GM12864 (cell line): ENCODE measurements at regions not wholly inside any gene's neighbourhood (a gene's known extent, or its start where the extent isn't known, plus 50 kb on each side); places are given as distances from the start of the nearest gene placed in this dataset.

Experiments used
- DNase-seq: peaks from one replicate; pipeline ENCODE4 v3.0.0-alpha.2; 2011; ENCODE audit warnings: low read depth
- H3K4me3 ChIP-seq: 2 replicates; pipeline ENCODE4 v1.5.1; 2011; ENCODE audit warnings: mild to moderate bottlenecking, low read depth, low read length, control low read depth
- TF ChIP-seq, protein P1 (sequence below): IDR thresholded peaks from 2 replicates; pipeline ENCODE4 v1.5.1; 2011; ENCODE audit warnings: low read depth, mild to moderate bottlenecking, moderate library complexity, low read length, control low read depth, inconsistent platforms; ENCODE audit errors: missing control alignments

- no peak for DNase-seq
- no peak overlapping the region for H3K4me3 ChIP-seq
- TF ChIP-seq, protein P1, sequence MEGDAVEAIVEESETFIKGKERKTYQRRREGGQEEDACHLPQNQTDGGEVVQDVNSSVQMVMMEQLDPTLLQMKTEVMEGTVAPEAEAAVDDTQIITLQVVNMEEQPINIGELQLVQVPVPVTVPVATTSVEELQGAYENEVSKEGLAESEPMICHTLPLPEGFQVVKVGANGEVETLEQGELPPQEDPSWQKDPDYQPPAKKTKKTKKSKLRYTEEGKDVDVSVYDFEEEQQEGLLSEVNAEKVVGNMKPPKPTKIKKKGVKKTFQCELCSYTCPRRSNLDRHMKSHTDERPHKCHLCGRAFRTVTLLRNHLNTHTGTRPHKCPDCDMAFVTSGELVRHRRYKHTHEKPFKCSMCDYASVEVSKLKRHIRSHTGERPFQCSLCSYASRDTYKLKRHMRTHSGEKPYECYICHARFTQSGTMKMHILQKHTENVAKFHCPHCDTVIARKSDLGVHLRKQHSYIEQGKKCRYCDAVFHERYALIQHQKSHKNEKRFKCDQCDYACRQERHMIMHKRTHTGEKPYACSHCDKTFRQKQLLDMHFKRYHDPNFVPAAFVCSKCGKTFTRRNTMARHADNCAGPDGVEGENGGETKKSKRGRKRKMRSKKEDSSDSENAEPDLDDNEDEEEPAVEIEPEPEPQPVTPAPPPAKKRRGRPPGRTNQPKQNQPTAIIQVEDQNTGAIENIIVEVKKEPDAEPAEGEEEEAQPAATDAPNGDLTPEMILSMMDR, result no peak
Observed at GRCh38 chr14:98716133-98716532, 555.9 kb downstream of the BCL11B start.

- no peak for DNase-seq
- TF ChIP-seq, protein P1, result no peak
- no peak overlapping the region for H3K4me3 ChIP-seq
Observed at GRCh38 chr14:98721061-98721460, 550.9 kb downstream of the BCL11B start.

DNA sequence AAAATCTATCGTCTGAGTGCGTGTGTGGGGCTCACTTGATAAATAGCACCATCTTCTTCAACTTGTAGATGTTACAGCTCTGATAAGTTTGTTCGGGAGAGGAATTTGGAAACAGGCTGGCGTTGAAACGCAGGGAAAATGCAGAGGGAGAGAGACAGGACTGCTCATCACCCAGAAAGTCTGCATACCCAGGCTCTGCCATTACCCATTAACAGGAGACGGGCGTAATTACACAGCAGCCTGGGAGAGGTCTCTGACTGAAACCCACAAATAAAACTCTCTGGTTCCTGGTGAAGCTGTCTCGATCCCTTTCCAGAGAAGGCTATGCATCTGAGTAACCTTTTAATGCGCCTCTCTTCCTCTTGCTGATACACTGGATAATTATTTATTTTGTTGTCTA is 547.3 kb downstream of the BCL11B start:
- DNase-seq, result no peak
- no peak overlapping the region for H3K4me3 ChIP-seq
- TF ChIP-seq, protein P1, result no peak

DNA sequence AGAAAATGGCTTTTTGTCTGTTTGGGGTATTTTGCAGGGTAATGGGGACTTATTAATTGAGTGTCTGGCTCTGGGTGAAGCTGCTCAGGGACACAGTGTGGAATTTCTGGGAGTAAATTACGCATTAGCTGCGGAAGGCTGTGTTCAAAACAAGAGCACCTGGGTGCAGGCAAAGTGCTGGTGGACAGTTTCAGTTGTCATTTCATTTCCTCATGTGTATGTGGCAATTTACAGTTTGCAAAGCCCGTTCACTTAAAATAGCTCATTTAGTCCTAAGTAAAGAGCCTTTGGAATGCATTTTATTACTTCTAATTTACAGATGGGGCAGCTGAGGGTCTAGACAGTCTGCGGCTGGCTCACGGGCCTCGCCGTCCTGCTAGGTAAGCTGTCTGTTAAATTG is 546.8 kb downstream of the BCL11B start:
- no peak for DNase-seq
- H3K4me3 ChIP-seq, result no peak overlapping the region
- TF ChIP-seq, protein P1, result no peak

DNA sequence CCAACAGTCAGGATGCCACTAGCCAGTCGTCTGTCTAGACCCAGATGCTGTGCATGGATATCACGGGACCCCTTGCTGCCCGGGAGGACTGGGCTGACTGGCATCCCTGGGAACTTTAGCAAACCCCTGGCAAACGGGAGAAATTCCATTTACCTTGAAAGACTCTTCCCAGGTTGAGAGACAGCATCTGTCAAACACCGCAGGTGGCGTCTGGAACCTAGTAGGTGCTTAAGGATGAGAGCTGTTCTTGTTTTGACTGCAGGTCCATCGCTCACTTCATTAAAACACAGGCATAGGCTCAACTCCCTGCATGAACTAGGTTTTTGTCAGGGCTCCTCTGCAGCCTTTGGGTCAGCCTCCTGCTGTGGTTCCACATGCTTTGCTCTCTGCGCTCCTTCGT is 546.3 kb downstream of the BCL11B start:
- no peak overlapping the region for H3K4me3 ChIP-seq
- TF ChIP-seq, protein P1, result no peak

DNA sequence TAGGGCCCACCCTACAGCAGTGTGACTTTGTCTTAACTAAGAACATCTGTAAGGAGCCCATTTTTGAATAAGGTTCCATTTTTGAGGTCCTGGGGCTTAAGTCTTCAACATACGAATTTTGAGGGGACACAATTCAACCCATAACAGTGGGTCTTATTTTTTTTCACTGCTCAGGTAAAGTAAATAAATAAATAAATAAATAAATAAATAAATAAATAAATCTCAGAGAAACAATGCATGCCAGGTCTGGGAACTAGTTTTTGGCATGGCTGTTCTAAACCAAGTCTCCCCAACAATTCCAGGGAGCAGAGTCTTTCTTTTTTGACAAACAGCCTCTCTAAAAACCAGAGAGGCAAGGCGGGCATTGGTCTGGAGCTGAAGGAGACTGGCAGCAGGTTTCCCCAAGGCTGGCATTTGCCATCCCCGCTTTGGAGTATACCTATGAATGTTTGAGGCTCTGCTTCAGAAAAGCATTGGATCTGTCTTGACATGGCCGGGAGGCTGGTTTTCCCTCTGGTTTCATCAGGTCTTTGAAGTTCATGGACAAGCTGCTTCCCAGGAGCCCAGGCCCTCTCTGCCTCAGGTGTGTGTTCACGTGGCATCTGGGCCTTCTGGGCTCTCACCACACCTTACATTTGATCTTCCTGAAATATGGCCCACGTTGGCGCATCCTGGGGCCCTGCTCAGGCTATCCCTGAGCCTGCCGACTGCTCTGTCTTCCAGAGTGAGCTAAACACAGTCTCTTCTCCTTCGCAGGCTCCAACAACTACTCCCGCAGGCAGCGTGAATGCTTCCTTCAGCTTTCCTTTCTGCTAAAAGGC is 545.2 kb downstream of the BCL11B start:
- DNase-seq, result no peak
- H3K4me3 ChIP-seq, result no peak overlapping the region
- TF ChIP-seq, protein P1, result no peak

More for the DNA sequence above, 546.3 kb downstream of the BCL11B start:
- DNase-seq, result no peak

DNA sequence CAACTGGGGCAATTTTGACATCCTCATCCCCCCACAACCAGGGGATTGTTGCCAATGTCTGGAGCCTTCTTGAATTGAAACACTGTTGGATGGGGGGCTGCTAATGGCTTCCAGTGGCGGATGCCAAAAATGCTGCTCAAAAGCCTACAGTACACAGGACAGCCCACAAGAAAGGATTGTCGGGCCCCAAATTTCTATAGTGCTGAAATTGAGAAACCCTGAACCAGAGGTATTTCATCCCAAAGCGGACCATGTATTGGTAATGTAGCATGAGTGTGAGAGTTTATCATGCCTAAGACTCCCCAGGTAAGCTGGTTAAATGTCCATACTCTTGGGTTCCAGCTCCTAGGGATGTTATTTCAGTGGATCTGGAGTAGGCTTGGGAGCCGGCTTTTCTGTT is 544.0 kb downstream of the BCL11B start:
- DNase-seq, result no peak
- TF ChIP-seq, protein P1, result no peak
- H3K4me3 ChIP-seq, result no peak overlapping the region
